GM12873 (cell line): ENCODE measurements at regions not wholly inside any gene's neighbourhood (a gene's known extent, or its start where the extent isn't known, plus 50 kb on each side); places are given as distances from the start of the nearest gene placed in this dataset.

ENCODE experiments used
- TF ChIP-seq, protein P1 (sequence below): IDR thresholded peaks from 2 replicates; pipeline ENCODE4 v1.5.1; 2012; ENCODE audit warnings: low read depth, mild to moderate bottlenecking, moderate library complexity, low read length, control low read depth; ENCODE audit not compliant: insufficient read depth; ENCODE audit errors: missing control alignments

DNA sequence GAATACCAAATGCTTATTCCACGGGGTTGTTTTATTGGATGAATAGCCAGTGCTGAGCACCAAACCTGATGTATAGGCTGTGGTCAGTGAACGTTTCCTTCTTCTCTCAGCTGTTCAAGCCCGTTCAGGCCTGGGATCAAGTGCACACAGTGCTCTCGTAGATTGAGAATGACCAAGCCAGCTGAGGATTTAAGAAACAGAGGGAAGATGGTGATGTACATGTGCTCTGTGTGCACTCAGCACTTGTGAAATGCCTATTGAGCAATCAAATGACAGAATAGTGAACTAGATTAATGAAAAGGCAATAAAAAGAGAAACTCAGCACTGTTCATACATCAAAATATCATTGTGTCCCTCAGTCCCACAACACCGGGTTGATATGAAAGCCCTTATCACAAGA lies 302.5 kb downstream of the BMPER start:
- TF ChIP-seq, protein P1, sequence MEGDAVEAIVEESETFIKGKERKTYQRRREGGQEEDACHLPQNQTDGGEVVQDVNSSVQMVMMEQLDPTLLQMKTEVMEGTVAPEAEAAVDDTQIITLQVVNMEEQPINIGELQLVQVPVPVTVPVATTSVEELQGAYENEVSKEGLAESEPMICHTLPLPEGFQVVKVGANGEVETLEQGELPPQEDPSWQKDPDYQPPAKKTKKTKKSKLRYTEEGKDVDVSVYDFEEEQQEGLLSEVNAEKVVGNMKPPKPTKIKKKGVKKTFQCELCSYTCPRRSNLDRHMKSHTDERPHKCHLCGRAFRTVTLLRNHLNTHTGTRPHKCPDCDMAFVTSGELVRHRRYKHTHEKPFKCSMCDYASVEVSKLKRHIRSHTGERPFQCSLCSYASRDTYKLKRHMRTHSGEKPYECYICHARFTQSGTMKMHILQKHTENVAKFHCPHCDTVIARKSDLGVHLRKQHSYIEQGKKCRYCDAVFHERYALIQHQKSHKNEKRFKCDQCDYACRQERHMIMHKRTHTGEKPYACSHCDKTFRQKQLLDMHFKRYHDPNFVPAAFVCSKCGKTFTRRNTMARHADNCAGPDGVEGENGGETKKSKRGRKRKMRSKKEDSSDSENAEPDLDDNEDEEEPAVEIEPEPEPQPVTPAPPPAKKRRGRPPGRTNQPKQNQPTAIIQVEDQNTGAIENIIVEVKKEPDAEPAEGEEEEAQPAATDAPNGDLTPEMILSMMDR: no peak

DNA sequence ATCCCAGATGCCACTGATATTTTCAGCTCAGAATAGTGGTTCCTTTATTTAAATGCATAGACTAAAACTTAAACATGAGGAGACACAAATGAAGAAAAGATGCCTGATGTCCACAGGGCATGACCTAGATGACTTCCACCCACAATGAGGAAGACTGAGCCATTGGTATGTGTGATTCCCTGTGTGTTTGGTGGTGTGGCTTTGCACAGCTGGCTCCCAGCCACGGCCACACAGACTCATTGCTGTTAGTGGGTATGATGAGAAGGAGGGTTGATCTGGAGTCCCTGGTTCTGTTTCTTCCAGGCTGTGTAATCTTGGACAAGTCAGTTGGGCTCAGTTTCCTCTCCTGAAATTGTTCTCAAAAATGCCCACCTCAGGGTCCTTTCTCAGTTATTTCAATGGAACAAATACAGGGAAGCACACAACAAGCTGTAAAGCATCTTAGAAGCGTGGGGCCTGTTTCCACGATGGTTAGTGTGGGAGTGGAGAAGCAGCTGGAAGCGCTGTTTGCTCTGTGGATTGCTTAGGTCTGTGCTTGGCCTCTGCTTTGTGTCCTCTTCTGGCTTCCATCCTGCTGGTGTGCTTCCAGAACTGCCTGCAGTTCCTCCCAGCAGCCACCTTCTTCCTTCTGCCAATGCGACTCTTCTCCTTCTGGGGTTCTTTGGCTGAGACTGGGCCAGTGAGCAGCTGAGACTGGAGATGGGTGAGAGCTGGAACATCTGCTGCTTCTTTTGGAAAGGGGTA lies 303.7 kb downstream of the BMPER start:
- TF ChIP-seq, protein P1: no peak

DNA sequence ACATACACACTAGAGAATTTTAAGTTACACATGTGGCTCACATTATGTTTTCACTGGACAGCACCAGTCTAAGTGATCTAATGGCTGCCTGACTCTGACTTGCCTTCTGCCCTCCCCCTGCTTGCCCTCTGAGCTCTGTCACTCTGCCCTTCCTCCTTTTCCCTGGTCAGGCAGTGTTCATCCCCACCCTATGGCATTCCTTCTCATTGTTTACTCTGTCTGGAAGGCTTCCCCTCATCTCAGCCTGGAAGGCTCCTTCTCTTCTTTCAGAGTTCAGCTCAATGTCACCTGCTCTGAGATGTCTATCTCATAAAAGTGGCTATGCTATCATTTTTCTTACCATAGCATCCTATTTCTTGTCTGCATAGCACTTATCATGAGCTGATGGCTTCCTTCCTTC lies 305.7 kb downstream of the BMPER start:
- TF ChIP-seq, protein P1: no peak

DNA sequence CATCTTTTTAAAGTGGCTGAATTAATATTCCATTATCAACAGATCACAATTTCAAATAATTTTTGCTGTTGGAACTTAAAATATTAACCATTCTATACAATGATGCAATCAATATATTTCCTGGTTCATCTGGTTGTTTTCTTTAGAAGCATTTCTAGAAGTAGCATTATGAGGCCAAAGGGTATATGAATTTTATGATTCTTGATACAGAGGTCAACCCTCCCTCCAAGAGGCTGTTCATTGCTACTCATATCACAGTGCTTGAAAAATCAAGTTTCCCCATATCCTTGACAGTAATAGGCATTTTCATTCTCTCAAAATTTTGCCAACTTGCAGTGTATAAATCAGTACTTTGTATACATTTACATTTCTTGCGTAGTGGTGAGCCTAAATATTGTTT lies 312.6 kb downstream of the BMPER start:
- TF ChIP-seq, protein P1: no peak

DNA sequence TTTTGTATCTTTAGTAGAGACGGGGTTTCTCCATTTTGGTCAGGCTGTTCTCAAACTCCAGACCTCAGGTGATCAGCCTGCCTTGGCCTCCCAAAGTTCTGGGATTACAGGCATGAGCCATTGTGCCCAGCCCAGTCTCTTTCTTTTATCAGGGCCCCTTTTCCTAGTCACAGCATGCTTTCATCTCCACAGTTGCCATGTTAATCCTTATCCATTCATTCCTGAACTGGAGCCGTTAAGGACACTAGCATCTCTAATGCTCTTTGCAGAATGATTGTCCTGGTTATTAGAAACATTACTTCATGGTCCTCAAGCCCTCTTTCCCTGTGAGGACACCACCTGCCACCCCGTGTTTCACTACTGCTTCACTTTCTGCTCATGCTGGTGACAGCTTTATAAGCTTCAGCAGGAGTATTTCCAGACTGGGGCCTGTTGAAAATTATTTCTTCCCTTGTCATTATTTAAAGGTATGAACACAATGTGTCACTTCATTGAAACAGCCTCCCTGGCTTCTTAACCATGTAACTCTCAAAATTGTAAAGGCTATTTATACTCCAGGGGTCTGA lies 313.9 kb downstream of the BMPER start:
- TF ChIP-seq, protein P1: no peak

DNA sequence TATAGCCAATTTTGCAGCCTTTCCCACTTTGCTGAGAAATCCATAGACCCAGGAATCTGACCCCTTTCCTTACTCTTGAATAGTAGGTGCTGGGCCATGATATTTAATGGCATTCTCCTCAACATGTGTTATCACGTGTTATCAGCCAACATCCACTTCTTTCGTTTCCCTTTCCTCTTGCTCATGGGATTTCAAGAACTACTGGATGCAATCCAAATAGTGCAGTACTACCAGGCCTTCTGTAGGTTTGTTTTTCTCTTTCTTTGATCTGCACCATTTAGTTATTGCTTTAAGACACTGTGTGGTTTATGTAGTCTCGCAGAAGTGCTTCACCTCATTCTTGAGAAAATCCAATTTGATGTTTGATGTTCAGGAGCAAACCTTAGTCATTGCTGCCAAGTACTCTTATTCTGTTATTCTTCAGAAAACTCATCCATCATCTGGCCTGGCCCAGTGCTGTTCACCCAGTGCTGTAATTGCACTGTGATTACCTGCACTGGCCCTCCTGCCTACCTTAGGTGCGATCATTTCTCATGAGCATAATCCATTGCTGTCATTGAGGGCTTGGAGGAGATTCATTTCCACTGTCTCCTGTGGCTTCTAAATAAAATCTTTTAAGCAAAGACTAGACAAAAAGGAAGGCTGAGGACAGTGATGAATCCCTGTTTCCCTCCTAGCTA lies 315.3 kb downstream of the BMPER start:
- TF ChIP-seq, protein P1: no peak

DNA sequence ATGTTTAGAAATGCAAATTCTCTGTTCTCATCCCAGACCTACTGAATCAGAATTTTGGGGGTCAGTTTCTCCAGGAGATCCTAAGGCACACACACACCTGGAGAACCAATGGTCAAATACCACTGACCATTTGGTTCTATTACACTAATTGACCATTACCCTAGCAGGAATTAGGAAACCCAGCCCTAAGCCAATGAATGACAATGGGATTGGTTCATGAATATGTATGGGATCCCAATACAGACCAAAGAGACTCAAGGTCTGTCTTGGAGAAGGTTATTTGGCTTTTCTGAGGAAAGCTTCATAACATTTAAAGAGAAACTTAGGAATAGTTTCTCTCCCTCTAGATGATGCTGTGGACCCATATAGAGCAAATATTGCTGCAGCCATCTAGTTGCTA lies 317.0 kb downstream of the BMPER start:
- TF ChIP-seq, protein P1: no peak
